Brain microvascular endothelial cell (primary cell): ENCODE measurements at regions not wholly inside any gene's neighbourhood (a gene's known extent, or its start where the extent isn't known, plus 50 kb on each side); places are given as distances from the start of the nearest gene placed in this dataset.

ENCODE experiments used
- DNase-seq: peaks from one replicate; pipeline ENCODE4 v3.0.0-alpha.2; 2020
- H3K27ac ChIP-seq: fragments of 250-450 bp; sonication (Bioruptor Pico); 2 replicates; pipeline ENCODE4 v1.5.1; 2020; ENCODE audit warnings: mild to moderate bottlenecking, moderate library complexity
- H3K27me3 ChIP-seq: fragments of 250-450 bp; sonication (Bioruptor Pico); replicated peaks from 2 replicates; pipeline ENCODE4 v1.5.1; 2020; ENCODE audit warnings: mild to moderate bottlenecking
- H3K36me3 ChIP-seq: fragments of 250-450 bp; sonication (Bioruptor Pico); replicated peaks from 2 replicates; pipeline ENCODE4 v1.5.1; 2020; ENCODE audit warnings: mild to moderate bottlenecking
- H3K4me3 ChIP-seq: 2 replicates; pipeline ENCODE4 v1.5.1; 2011; ENCODE audit warnings: low read depth, mild to moderate bottlenecking, control low read depth, low read length, moderate library complexity
- CTCF ChIP-seq: IDR thresholded peaks from 2 replicates; pipeline ENCODE4 v1.5.1; 2011; ENCODE audit warnings: low read depth, mild to moderate bottlenecking, moderate library complexity, low read length, control low read depth, inconsistent platforms; ENCODE audit errors: missing control alignments
- in situ Hi-C: cut with HindIII; loops from 2 replicates; pipeline ENCODE4 v1.10.0; 2017; ENCODE audit warnings: low sequenced_read_pairs, low pct_ligation_motif_present

- no peak for DNase-seq
- in situ Hi-C loops: no loop called here
- TF ChIP-seq CTCF: no peak
- no peak overlapping the region for H3K27ac ChIP-seq
- no peaks in the 10 kb centered on the region for H3K36me3 ChIP-seq
- no peaks in the 10 kb centered on the region for H3K27me3 ChIP-seq
- no peak overlapping the region for H3K4me3 ChIP-seq
These were observed 268.9 kb downstream of the IGSF11 start for GRCh38 chr3:118765636-118766305.

GRCh38 chr3:118766306-118766669 is 268.4 kb downstream of the IGSF11 start:
- in situ Hi-C loops: no loop called here
- no peak for TF ChIP-seq CTCF
- Histone ChIP-seq H3K4me3 (no peak overlapping the region), H3K36me3 (no peaks in the 10 kb centered on the region), H3K27me3 (no peaks in the 10 kb centered on the region), H3K27ac (no peak overlapping the region)
- DNase-seq: no peak

GRCh38 chr3:118772036-118772435 is 262.6 kb downstream of the IGSF11 start:
- in situ Hi-C loops: no loop called here

GRCh38 chr3:118772547-118773011 is 262.1 kb downstream of the IGSF11 start:
- no peak for DNase-seq
- Histone ChIP-seq H3K4me3 (no peak overlapping the region), H3K27ac (no peak overlapping the region), H3K36me3 (no peaks in the 10 kb centered on the region), H3K27me3 (no peaks in the 10 kb centered on the region)
- TF ChIP-seq CTCF: no peak
- in situ Hi-C loops: no loop called here

More at GRCh38 chr3:118772036-118772435, 262.6 kb downstream of the IGSF11 start:
- Histone ChIP-seq H3K36me3 (no peaks in the 10 kb centered on the region), H3K27ac (no peak overlapping the region), H3K27me3 (no peaks in the 10 kb centered on the region), H3K4me3 (no peak overlapping the region)
- no peak for TF ChIP-seq CTCF
- DNase-seq: no peak

- no peak overlapping the region for H3K27ac ChIP-seq
- no peak for TF ChIP-seq CTCF
- no peak overlapping the region for H3K4me3 ChIP-seq
- DNase-seq: no peak
- no peaks in the 10 kb centered on the region for H3K36me3 ChIP-seq
- no peaks in the 10 kb centered on the region for H3K27me3 ChIP-seq
- in situ Hi-C loops: no loop called here
These were observed 259.6 kb downstream of the IGSF11 start for GRCh38 chr3:118775021-118775420.

- in situ Hi-C loops: no loop called here
- no peak for TF ChIP-seq CTCF
- DNase-seq: no peak
These were observed 256.4 kb downstream of the IGSF11 start for GRCh38 chr3:118778201-118778600.

More at GRCh38 chr3:118778201-118778600, 256.4 kb downstream of the IGSF11 start:
- no peaks in the 10 kb centered on the region for H3K27me3 ChIP-seq
- no peak overlapping the region for H3K4me3 ChIP-seq
- H3K36me3 ChIP-seq: no peaks in the 10 kb centered on the region
- H3K27ac ChIP-seq: no peak overlapping the region
